HG02870 (cell line): ENCODE measurements at regions not wholly inside any gene's neighbourhood (a gene's known extent, or its start where the extent isn't known, plus 50 kb on each side); places are given as distances from the start of the nearest gene placed in this dataset.

Experiments used
- ATAC-seq: cut with Tn5 transposase; IDR thresholded peaks from one replicate; pipeline ENCODE4 v1.9.1; 2021; ENCODE audit warnings: mild to moderate bottlenecking, moderate library complexity; ENCODE audit not compliant: unreplicated experiment

GRCh38 chr20:56987986-56988385 lies 278.5 kb downstream of the BMP7 start:
- no peak for ATAC-seq

GRCh38 chr20:56988446-56988845 lies 278.0 kb downstream of the BMP7 start:
- ATAC-seq, result no peak

GRCh38 chr20:56989516-56989915 lies 276.9 kb downstream of the BMP7 start:
- no peak for ATAC-seq

- ATAC-seq, result no peak
Observed at GRCh38 chr20:56993020-56993559, 273.4 kb downstream of the BMP7 start.

- ATAC-seq, result no peak
Observed at GRCh38 chr20:56994006-56994405, 272.4 kb downstream of the BMP7 start.

- ATAC-seq, result no peak
Observed at GRCh38 chr20:56995149-56995548, 271.3 kb downstream of the BMP7 start.

- no peak for ATAC-seq
Observed at GRCh38 chr20:56995635-56996075, 270.8 kb downstream of the BMP7 start.

GRCh38 chr20:56996533-56996932 lies 269.9 kb downstream of the BMP7 start:
- no peak for ATAC-seq

GRCh38 chr20:56998438-56998837 lies 268.0 kb downstream of the BMP7 start:
- ATAC-seq, result no peak

GRCh38 chr20:57000441-57000968 lies 265.9 kb downstream of the BMP7 start:
- no peak for ATAC-seq

- no peak for ATAC-seq
Observed at GRCh38 chr20:57001126-57001767, 265.2 kb downstream of the BMP7 start.

- ATAC-seq, result no peak
Observed at GRCh38 chr20:57002066-57002570, 264.3 kb downstream of the BMP7 start.

GRCh38 chr20:57003012-57003411 lies 263.4 kb downstream of the BMP7 start:
- no peak for ATAC-seq

GRCh38 chr20:57004416-57004815 lies 262.0 kb downstream of the BMP7 start:
- no peak for ATAC-seq

- ATAC-seq, result no peak
Observed at GRCh38 chr20:57004951-57005933, 261.2 kb downstream of the BMP7 start.

- peak; percentile 34 for ATAC-seq
Observed at GRCh38 chr20:57006411-57007170, 259.9 kb downstream of the BMP7 start.

GRCh38 chr20:57007171-57007540 lies 259.3 kb downstream of the BMP7 start:
- ATAC-seq, result peak; percentile 64

- no peak for ATAC-seq
Observed at GRCh38 chr20:57008217-57008616, 258.2 kb downstream of the BMP7 start.

- no peak for ATAC-seq
Observed at GRCh38 chr20:57009355-57009754, 257.1 kb downstream of the BMP7 start.

GRCh38 chr20:57009775-57010174 lies 256.7 kb downstream of the BMP7 start:
- ATAC-seq, result no peak

GRCh38 chr20:57012691-57013090 lies 253.8 kb downstream of the BMP7 start:
- ATAC-seq, result no peak
